Upper lobe of left lung (tissue), 4 donors: ENCODE measurements at regions not wholly inside any gene's neighbourhood (a gene's known extent, or its start where the extent isn't known, plus 50 kb on each side); places are given as distances from the start of the nearest gene placed in this dataset.

Experiments
- POLR2A ChIP-seq, 4 donors: fragments of 450-650 bp; IDR thresholded peaks; one replicate each; pipeline ENCODE4 v1.5.1; 2016 to 2017; ENCODE audit warnings: antibody characterized with exemption in 4 of 4, mild to moderate bottlenecking in 2 of 4
- POLR2AphosphoS5 ChIP-seq, 2 donors: sonication (generic); formaldehyde crosslinking; IDR thresholded peaks; one replicate each; pipeline ENCODE4 v1.5.1; 2017; ENCODE audit warnings: antibody characterized with exemption in 2 of 2
- TF ChIP-seq, protein P1 (sequence below), 6 experiments: fragments of 450-650 bp in 4 of 6; fragments of 200-600 bp in 2 of 6; sonication (generic) in 2 of 6; IDR thresholded peaks; one replicate each; pipeline ENCODE4 v1.5.1; 2016 to 2019; ENCODE audit warnings: antibody characterized with exemption in 6 of 6

DNA sequence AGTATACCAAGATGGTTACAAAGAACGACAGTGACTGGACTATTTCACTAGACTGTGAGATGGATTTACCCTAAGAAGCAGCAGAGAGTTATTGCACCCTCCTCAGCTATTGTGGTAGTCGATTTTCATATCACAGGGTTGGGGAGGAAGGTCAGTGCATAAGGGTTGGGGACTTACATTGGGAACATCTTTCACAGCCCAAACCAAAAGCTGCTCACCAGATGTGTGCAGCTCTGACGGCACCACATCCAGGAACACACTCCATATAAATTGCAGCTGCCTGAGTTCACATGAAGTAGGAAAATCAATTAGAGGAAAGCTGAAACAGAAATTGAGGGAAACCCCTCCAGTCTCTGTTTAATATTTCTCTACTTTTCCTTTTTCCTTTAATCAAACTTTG lies 470.5 kb upstream of the NRSN1 start:
- TF ChIP-seq, protein P1, sequence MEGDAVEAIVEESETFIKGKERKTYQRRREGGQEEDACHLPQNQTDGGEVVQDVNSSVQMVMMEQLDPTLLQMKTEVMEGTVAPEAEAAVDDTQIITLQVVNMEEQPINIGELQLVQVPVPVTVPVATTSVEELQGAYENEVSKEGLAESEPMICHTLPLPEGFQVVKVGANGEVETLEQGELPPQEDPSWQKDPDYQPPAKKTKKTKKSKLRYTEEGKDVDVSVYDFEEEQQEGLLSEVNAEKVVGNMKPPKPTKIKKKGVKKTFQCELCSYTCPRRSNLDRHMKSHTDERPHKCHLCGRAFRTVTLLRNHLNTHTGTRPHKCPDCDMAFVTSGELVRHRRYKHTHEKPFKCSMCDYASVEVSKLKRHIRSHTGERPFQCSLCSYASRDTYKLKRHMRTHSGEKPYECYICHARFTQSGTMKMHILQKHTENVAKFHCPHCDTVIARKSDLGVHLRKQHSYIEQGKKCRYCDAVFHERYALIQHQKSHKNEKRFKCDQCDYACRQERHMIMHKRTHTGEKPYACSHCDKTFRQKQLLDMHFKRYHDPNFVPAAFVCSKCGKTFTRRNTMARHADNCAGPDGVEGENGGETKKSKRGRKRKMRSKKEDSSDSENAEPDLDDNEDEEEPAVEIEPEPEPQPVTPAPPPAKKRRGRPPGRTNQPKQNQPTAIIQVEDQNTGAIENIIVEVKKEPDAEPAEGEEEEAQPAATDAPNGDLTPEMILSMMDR (IDR thresholded peaks at IDR 0.05) = no peak
- TF ChIP-seq POLR2AphosphoS5 (IDR thresholded peaks at IDR 0.05) (no peak), POLR2A (IDR thresholded peaks at IDR 0.05) (no peak)
